H7 (cell line): ENCODE measurements at regions not wholly inside any gene's neighbourhood (a gene's known extent, or its start where the extent isn't known, plus 50 kb on each side); places are given as distances from the start of the nearest gene placed in this dataset.
"Not testable (repeated sequence)": the region's sequence is repeated elsewhere in the genome, so short reads cannot be mapped to it uniquely, and the experiment has no call there.

ENCODE experiments used
- DNase-seq: peaks from one replicate; pipeline ENCODE4 v3.0.0; 2012
- H3K27me3 ChIP-seq: 2 replicates; pipeline ENCODE4 v1.6.0; 2011; ENCODE audit warnings: mild to moderate bottlenecking, low read length; ENCODE audit not compliant: control insufficient read depth, insufficient read depth
- H3K36me3 ChIP-seq: replicated peaks from 2 replicates; pipeline ENCODE4 v1.5.1; 2011; ENCODE audit warnings: low read length; ENCODE audit not compliant: control insufficient read depth, insufficient read depth
- H3K4me3 ChIP-seq: 2 replicates; pipeline ENCODE4 v1.5.1; 2011; ENCODE audit warnings: low read depth, mild to moderate bottlenecking, control low read depth, low read length, moderate library complexity; ENCODE audit not compliant: insufficient read depth

GRCh38 chr4:81594490-81595159 is 122.9 kb upstream of the RASGEF1B start:
- no peaks in the 10 kb centered on the region for H3K36me3 ChIP-seq
- no peak overlapping the region for H3K4me3 ChIP-seq
- no peaks in the 10 kb centered on the region for H3K27me3 ChIP-seq
- no peak for DNase-seq

- DNase-seq: no peak
- Histone ChIP-seq H3K4me3 (no peak overlapping the region), H3K27me3 (no peaks in the 10 kb centered on the region), H3K36me3 (no peaks in the 10 kb centered on the region)
Observed at GRCh38 chr4:81592701-81593100, 121.0 kb upstream of the RASGEF1B start.

- DNase-seq: no peak
- Histone ChIP-seq H3K4me3 (no peak overlapping the region), H3K27me3 (no peaks in the 10 kb centered on the region), H3K36me3 (no peaks in the 10 kb centered on the region)
Observed at GRCh38 chr4:81590596-81590995, 118.9 kb upstream of the RASGEF1B start.

GRCh38 chr4:81589262-81589661 is 117.6 kb upstream of the RASGEF1B start:
- Histone ChIP-seq H3K36me3 (no peaks in the 10 kb centered on the region), H3K27me3 (no peaks in the 10 kb centered on the region), H3K4me3 (no peak overlapping the region)
- no peak for DNase-seq

- no peak for DNase-seq
- H3K27me3 ChIP-seq: no peaks in the 10 kb centered on the region
- no peak overlapping the region for H3K4me3 ChIP-seq
- no peaks in the 10 kb centered on the region for H3K36me3 ChIP-seq
Observed at GRCh38 chr4:81586706-81587105, 115.0 kb upstream of the RASGEF1B start.

DNA sequence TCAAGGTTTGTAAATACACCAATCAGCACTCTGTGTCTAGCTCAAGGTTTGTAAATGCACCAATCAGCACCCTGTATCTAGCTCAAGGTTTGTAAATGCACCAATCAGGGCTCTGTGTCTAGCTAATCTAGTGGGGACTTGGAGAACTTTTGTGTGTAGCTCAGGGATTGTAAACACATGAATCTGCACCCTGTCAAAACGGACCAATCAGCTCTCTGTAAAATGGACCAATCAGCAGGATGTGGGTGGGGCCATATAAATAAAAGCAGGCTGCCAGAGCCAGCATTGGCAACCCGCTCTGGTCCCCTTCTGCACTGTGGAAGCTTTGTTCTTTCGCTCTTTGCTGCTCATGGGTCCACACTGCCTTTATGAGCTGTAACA is 109.3 kb upstream of the RASGEF1B start:
- not testable (repeated sequence) for H3K27me3 ChIP-seq, DNase-seq, H3K4me3 ChIP-seq, H3K36me3 ChIP-seq

DNA sequence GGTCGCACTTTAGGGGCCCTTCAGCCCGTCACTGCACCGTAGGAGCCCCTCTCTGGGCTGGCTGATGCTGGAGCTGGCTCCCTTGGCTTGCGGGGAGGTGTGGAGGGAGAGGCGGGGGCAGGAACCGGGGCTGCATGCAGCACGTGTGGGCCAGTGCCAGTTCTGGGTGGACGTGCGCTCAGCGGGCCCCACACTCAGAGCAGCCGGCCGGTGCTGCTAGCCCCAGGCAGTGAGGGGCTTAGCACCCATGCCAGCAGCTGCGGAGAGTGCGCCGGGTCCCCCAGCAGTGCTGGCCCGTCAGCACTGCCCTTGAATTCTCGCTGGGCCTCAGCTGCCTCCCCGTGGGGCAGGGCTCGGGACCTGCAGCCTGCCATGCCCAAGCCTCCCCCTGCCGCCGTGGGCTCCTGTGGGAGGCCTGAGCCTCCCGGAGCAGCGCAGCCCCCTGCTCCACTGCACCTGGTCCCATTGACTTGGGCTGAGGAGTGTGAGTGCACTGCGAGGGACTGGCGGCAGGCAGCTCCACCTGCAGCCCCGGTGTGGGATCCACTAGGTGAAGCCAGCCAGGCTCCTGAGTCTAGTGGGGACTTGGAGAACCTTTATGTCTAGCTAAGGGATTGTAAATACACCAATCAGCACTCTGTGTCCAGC is 108.8 kb upstream of the RASGEF1B start:
- no peaks in the 10 kb centered on the region for H3K36me3 ChIP-seq
- DNase-seq: no peak
- H3K27me3 ChIP-seq: no peaks in the 10 kb centered on the region
- no peak overlapping the region for H3K4me3 ChIP-seq

GRCh38 chr4:81577392-81577791 is 105.7 kb upstream of the RASGEF1B start:
- DNase-seq: no peak
- H3K4me3 ChIP-seq: no peak overlapping the region
- no peaks in the 10 kb centered on the region for H3K36me3 ChIP-seq
- H3K27me3 ChIP-seq: no peaks in the 10 kb centered on the region

DNA sequence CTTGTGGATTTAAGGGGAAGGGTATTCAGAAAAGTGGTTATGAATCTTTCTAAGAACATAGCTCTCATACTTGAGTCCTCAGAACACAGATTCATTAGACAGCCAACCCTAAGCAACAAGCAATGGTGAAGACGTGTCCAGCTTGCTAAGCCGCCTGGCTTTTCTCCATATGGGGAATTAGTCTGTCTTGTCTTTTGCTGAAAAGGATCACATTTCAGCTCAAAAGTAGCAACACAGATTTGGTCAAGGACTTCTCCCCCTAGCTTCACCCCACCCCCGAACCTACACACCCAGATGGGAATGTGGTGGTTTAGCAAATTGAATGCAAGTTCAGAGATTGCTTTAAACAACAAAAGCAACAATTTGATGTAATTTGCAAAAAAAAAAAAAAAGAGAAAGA is 103.3 kb upstream of the RASGEF1B start:
- no peaks in the 10 kb centered on the region for H3K27me3 ChIP-seq
- H3K36me3 ChIP-seq: no peaks in the 10 kb centered on the region
- DNase-seq: peak; percentile 13
- H3K4me3 ChIP-seq: no peak overlapping the region

GRCh38 chr4:81573840-81574239 is 102.1 kb upstream of the RASGEF1B start:
- DNase-seq: no peak
- H3K27me3 ChIP-seq: no peaks in the 10 kb centered on the region

DNA sequence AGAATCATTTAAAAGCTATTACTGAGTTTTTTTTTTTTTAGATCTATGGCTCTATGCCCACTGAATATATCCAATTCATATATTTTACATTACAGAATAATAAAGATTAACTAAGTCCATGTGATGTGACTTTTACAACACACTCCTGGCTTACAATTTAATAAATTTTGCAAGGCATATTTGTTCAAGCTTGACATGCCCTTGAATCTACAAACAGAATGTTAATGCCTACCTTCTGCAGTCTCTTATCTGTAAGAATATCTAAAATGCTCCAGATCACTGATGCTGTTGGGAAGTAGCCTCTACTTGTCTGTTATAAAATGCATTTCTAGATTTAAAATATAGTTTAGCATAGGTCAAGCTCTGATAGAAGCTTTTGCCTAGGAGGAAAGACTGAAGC is 100.7 kb upstream of the RASGEF1B start:
- DNase-seq: no peak
- H3K4me3 ChIP-seq: no peak overlapping the region

More at GRCh38 chr4:81573840-81574239, 102.1 kb upstream of the RASGEF1B start:
- H3K4me3 ChIP-seq: no peak overlapping the region
- H3K36me3 ChIP-seq: no peaks in the 10 kb centered on the region

DNA sequence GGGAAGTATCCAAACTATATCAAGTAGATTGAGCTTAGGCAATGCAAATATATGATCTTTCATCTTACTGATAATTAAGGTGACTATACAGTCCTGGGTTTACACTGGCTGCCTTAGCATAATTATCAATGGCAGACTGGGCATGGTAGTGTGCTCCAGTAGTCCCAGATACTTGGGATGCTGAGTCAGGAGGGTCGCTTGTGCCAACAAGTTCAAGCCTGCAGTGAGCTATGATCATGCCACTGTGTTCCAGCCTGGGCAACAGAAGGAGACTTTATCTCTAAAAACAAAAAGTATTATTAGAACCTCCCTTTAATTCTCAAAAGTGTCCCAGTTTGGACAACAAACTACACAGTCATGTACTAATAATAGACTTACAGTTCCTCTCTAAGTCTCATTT is 99.4 kb upstream of the RASGEF1B start:
- H3K4me3 ChIP-seq: no peak overlapping the region

More for the DNA sequence above, 100.7 kb upstream of the RASGEF1B start:
- Histone ChIP-seq H3K36me3 (no peaks in the 10 kb centered on the region), H3K27me3 (no peaks in the 10 kb centered on the region)

DNA sequence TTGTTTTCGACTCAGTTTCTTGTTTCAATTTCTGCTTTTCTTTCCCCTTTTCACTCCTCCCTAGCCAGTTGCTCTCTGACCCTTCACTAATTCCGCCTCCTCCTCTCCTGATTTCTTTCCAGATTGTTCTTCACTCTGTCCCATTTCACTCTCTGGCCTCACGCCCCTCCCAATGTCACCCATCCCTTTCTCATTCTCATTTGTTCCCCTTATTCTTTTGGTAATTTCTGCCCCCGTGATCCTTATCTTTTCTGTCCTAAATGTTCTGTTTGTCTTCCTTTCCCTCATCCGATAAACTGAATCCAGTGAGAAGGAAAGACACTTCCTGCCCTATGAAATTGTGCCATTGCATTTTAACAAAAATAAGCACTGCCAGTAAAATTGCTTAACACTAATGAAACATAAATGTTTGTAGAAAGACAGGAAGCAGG is 94.5 kb upstream of the RASGEF1B start:
- DNase-seq: no peak
- no peak overlapping the region for H3K4me3 ChIP-seq
- no peaks in the 10 kb centered on the region for H3K27me3 ChIP-seq
- no peaks in the 10 kb centered on the region for H3K36me3 ChIP-seq

More for the DNA sequence above, 99.4 kb upstream of the RASGEF1B start:
- DNase-seq: no peak
- Histone ChIP-seq H3K27me3 (no peaks in the 10 kb centered on the region), H3K36me3 (no peaks in the 10 kb centered on the region)

- Histone ChIP-seq H3K4me3 (no peak overlapping the region), H3K36me3 (no peaks in the 10 kb centered on the region), H3K27me3 (no peaks in the 10 kb centered on the region)
- DNase-seq: no peak
Observed at GRCh38 chr4:81565142-81565870, 93.6 kb upstream of the RASGEF1B start.

GRCh38 chr4:81564025-81564424 is 92.3 kb upstream of the RASGEF1B start:
- no peaks in the 10 kb centered on the region for H3K36me3 ChIP-seq
- H3K27me3 ChIP-seq: no peaks in the 10 kb centered on the region
- DNase-seq: no peak
- H3K4me3 ChIP-seq: no peak overlapping the region
